ENCODE measurements at regions not wholly inside any gene's neighbourhood (a gene's known extent, or its start where the extent isn't known, plus 50 kb on each side); places are given as distances from the start of the nearest gene placed in this dataset.

DNA sequence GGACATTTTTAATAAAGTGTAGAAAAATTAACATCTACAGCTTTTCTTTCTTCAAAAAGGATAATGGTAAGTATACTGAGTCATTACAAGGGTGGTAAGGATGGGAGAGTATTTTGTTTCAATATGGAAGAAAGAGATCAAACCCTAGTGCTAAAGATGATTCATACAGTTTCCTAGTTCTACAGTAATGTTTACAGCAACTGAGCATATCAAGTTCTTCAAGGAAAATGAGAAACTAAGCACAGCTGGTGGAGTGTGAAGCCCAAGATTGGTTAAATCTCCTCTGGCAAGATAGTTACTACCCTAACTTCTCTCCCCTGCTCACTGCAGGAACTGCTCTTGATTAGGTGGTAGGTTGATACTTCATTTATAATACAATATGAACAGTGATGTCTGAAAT lies 467.5 kb downstream of the XIRP2 start:
- TF ChIP-seq, protein P1, sequence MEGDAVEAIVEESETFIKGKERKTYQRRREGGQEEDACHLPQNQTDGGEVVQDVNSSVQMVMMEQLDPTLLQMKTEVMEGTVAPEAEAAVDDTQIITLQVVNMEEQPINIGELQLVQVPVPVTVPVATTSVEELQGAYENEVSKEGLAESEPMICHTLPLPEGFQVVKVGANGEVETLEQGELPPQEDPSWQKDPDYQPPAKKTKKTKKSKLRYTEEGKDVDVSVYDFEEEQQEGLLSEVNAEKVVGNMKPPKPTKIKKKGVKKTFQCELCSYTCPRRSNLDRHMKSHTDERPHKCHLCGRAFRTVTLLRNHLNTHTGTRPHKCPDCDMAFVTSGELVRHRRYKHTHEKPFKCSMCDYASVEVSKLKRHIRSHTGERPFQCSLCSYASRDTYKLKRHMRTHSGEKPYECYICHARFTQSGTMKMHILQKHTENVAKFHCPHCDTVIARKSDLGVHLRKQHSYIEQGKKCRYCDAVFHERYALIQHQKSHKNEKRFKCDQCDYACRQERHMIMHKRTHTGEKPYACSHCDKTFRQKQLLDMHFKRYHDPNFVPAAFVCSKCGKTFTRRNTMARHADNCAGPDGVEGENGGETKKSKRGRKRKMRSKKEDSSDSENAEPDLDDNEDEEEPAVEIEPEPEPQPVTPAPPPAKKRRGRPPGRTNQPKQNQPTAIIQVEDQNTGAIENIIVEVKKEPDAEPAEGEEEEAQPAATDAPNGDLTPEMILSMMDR (IDR thresholded peaks at IDR 0.05), result no peak
- TF ChIP-seq POLR2A (IDR thresholded peaks at IDR 0.05), result no peak
